ENCODE measurements at regions not wholly inside any gene's neighbourhood (a gene's known extent, or its start where the extent isn't known, plus 50 kb on each side); places are given as distances from the start of the nearest gene placed in this dataset.
A peak's percentile ranks its signal among the peaks of the same experiment; 100 is the strongest.

GRCh38 chr2:121006743-121007489, 271.2 kb downstream of the GLI2 start:
- H3K27me3 Mint-ChIP-seq (ENCODE audit: low read depth): no peaks in the 10 kb centered on the region
- no peak overlapping the region for H3K27ac Mint-ChIP-seq (ENCODE audit: unreplicated experiment)
- no peaks in the 10 kb centered on the region for H3K4me1 Mint-ChIP-seq (ENCODE audit: low read depth)
- peaks cover 15% of the 10 kb centered on the region for H3K9me3 Mint-ChIP-seq (ENCODE audit: low read depth)
- peak; percentile 18 for DNase-seq (ENCODE audit: low spot score)
- TF ChIP-seq, protein P1, sequence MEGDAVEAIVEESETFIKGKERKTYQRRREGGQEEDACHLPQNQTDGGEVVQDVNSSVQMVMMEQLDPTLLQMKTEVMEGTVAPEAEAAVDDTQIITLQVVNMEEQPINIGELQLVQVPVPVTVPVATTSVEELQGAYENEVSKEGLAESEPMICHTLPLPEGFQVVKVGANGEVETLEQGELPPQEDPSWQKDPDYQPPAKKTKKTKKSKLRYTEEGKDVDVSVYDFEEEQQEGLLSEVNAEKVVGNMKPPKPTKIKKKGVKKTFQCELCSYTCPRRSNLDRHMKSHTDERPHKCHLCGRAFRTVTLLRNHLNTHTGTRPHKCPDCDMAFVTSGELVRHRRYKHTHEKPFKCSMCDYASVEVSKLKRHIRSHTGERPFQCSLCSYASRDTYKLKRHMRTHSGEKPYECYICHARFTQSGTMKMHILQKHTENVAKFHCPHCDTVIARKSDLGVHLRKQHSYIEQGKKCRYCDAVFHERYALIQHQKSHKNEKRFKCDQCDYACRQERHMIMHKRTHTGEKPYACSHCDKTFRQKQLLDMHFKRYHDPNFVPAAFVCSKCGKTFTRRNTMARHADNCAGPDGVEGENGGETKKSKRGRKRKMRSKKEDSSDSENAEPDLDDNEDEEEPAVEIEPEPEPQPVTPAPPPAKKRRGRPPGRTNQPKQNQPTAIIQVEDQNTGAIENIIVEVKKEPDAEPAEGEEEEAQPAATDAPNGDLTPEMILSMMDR (IDR thresholded peaks at IDR 0.05): no peak
- peaks cover 5% of the 10 kb centered on the region for H3K36me3 Mint-ChIP-seq (ENCODE audit: low read depth)
- H3K4me3 Mint-ChIP-seq (ENCODE audit: unreplicated experiment): no peak overlapping the region

GRCh38 chr2:121007490-121007853, 271.8 kb downstream of the GLI2 start:
- TF ChIP-seq, protein P1 (IDR thresholded peaks at IDR 0.05): no peak
- Mint-ChIP-seq H3K27me3 (ENCODE audit: low read depth) (no peaks in the 10 kb centered on the region), H3K4me1 (ENCODE audit: low read depth) (no peaks in the 10 kb centered on the region), H3K9me3 (ENCODE audit: low read depth) (peaks cover 15% of the 10 kb centered on the region), H3K36me3 (ENCODE audit: low read depth) (peaks cover 5% of the 10 kb centered on the region), H3K4me3 (ENCODE audit: unreplicated experiment) (no peak overlapping the region), H3K27ac (ENCODE audit: unreplicated experiment) (no peak overlapping the region)
- no peak for DNase-seq (ENCODE audit: low spot score)

DNA sequence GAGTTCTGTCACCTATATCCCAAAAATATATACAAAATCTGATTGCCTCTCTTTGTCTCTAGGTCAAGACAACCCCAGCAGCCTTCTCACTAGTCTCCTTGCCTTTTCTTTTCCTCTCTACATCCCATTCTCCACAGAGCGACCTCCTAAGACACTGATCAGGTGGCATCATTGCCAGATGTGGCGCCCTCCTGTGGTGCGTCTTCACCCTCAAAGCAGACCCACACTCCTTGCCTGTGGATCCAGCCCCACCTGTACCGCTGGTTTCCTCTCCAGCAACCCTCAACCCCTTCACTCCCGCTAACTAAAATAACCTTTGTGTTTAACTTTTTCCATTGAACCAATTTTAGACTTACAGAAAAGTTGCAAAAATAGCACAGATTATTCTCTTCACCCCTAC, 273.3 kb downstream of the GLI2 start:
- no peaks in the 10 kb centered on the region for H3K27me3 Mint-ChIP-seq (ENCODE audit: low read depth)
- H3K4me1 Mint-ChIP-seq (ENCODE audit: low read depth): no peaks in the 10 kb centered on the region
- peaks cover 7% of the 10 kb centered on the region for H3K36me3 Mint-ChIP-seq (ENCODE audit: low read depth)
- no peak overlapping the region for H3K4me3 Mint-ChIP-seq (ENCODE audit: unreplicated experiment)
- no peak for DNase-seq (ENCODE audit: low spot score)
- TF ChIP-seq, protein P1 (IDR thresholded peaks at IDR 0.05): peak; percentile 57
- peaks cover 23% of the 10 kb centered on the region for H3K9me3 Mint-ChIP-seq (ENCODE audit: low read depth)
- no peak overlapping the region for H3K27ac Mint-ChIP-seq (ENCODE audit: unreplicated experiment)

- Mint-ChIP-seq H3K9me3 (ENCODE audit: low read depth) (peaks cover 25% of the 10 kb centered on the region), H3K27ac (ENCODE audit: unreplicated experiment) (no peak overlapping the region), H3K27me3 (ENCODE audit: low read depth) (no peaks in the 10 kb centered on the region), H3K4me1 (ENCODE audit: low read depth) (no peaks in the 10 kb centered on the region), H3K36me3 (ENCODE audit: low read depth) (peaks cover 7% of the 10 kb centered on the region), H3K4me3 (ENCODE audit: unreplicated experiment) (no peak overlapping the region)
- TF ChIP-seq, protein P1 (IDR thresholded peaks at IDR 0.05): no peak
- DNase-seq (ENCODE audit: low spot score): no peak
Observed at GRCh38 chr2:121010998-121011397, 274.0 kb downstream of the TFCP2L1 start.

DNA sequence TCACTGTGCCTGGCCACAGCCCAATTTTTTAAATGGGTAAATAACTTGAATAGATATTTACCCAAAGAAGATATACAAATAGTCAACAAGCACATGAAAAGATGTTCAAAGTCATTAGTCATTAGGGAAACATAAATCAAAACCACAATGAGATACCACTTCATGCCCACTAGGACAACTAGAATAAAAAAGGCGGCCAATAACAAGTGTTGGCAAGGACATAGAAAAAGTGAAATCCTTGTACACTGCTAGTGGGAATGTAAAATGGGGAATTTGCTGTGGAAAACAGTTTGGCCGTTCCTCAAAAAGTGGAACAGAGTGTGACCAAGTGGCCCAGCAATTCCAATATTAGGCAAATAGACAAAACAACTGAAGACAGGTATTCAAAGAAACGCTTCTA, 270.1 kb downstream of the TFCP2L1 start:
- TF ChIP-seq, protein P1 (IDR thresholded peaks at IDR 0.05): no peak
- Mint-ChIP-seq H3K4me1 (ENCODE audit: low read depth) (no peaks in the 10 kb centered on the region), H3K27me3 (ENCODE audit: low read depth) (no peaks in the 10 kb centered on the region), H3K27ac (ENCODE audit: unreplicated experiment) (no peak overlapping the region), H3K36me3 (ENCODE audit: low read depth) (peaks cover 7% of the 10 kb centered on the region), H3K4me3 (ENCODE audit: unreplicated experiment) (no peak overlapping the region), H3K9me3 (ENCODE audit: low read depth) (peaks cover 25% of the 10 kb centered on the region)
- no peak for DNase-seq (ENCODE audit: low spot score)
